ENCODE measurements at regions not wholly inside any gene's neighbourhood (a gene's known extent, or its start where the extent isn't known, plus 50 kb on each side); places are given as distances from the start of the nearest gene placed in this dataset.

DNA sequence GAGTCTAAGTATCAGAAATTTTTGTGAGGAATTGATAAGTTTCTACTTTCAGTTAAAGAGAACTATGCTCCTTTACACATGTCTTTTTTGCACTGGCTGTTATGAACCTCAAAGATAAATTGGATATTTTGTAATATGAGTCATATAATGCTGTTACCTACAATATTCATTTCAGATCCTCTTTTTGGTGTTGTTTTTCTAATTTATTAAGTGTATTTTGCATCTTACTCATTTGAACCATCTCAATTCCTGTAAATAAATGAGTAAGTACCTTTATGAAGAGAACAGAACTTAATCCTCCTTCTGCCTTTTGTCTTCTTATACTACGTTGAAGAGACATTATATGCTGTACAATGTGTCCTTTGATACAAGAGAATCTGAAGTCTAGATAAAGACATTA, 74.4 kb downstream of the ZIC1 start:
- H3K27ac Mint-ChIP-seq: no peak overlapping the region
- Histone ChIP-seq H3K4me3 (ENCODE audit: low read length) (no peak overlapping the region), H3K36me3 (ENCODE audit: insufficient read depth, low read length) (no peaks in the 10 kb centered on the region), H3K4me1 (ENCODE audit: insufficient read depth, low read length) (no peaks in the 10 kb centered on the region), H3K9me3 (ENCODE audit: control insufficient read depth in 1 of 2, insufficient read depth in 1 of 2, low read length in 2 of 2) (no peaks in the 10 kb centered on the region), H3K27me3 (ENCODE audit: control insufficient read depth in 1 of 2, insufficient read depth in 2 of 2, low read length in 2 of 2) (no peaks in the 10 kb centered on the region), H3K27ac (ENCODE audit: low read depth in 1 of 2, low read length in 2 of 2) (no peak overlapping the region)
- no peak for ATAC-seq (ENCODE audit: poor library complexity)
- H3K9me3 Mint-ChIP-seq: peaks cover 6% of the 10 kb centered on the region
- DNase-seq: no peak
- H3K4me3 Mint-ChIP-seq: no peak overlapping the region
- ChIA-PET CTCF (no interaction called here), POLR2A (no interaction called here)
- intact Hi-C loops (cut with DNase I, micrococcal nuclease): no loop called here
- TF ChIP-seq, protein P1, sequence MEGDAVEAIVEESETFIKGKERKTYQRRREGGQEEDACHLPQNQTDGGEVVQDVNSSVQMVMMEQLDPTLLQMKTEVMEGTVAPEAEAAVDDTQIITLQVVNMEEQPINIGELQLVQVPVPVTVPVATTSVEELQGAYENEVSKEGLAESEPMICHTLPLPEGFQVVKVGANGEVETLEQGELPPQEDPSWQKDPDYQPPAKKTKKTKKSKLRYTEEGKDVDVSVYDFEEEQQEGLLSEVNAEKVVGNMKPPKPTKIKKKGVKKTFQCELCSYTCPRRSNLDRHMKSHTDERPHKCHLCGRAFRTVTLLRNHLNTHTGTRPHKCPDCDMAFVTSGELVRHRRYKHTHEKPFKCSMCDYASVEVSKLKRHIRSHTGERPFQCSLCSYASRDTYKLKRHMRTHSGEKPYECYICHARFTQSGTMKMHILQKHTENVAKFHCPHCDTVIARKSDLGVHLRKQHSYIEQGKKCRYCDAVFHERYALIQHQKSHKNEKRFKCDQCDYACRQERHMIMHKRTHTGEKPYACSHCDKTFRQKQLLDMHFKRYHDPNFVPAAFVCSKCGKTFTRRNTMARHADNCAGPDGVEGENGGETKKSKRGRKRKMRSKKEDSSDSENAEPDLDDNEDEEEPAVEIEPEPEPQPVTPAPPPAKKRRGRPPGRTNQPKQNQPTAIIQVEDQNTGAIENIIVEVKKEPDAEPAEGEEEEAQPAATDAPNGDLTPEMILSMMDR (IDR thresholded peaks at IDR 0.05): no peak
- no peaks in the 10 kb centered on the region for H3K4me1 Mint-ChIP-seq (ENCODE audit: low read depth)
- H3K27me3 Mint-ChIP-seq: no peaks in the 10 kb centered on the region
- H3K36me3 Mint-ChIP-seq (ENCODE audit: low read depth): no peaks in the 10 kb centered on the region

DNA sequence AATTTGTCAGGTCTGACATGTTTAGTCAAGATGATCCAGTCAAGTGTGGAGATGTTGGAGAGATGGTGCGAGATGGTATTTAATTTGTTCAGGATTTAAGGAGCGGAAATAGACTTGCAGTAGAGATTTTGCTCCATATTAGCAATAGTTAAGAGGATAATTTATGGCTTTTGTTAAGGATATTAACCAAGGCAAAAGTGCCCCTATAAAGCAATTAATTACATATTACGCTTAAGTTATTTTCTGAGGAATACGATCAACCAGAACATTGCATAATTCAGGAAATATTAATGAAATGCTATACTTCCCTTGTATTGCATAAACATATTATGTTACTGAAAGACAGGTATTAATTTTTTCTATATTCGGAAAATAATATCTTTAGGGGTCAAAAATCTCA, 83.9 kb downstream of the ZIC1 start:
- intact Hi-C loops (cut with DNase I, micrococcal nuclease): no loop called here
- POLR2A ChIA-PET: no interaction called here
- Histone ChIP-seq H3K4me3 (ENCODE audit: low read length) (no peak overlapping the region), H3K4me1 (ENCODE audit: insufficient read depth, low read length) (no peaks in the 10 kb centered on the region), H3K27me3 (ENCODE audit: control insufficient read depth in 1 of 2, insufficient read depth in 2 of 2, low read length in 2 of 2) (no peaks in the 10 kb centered on the region), H3K36me3 (ENCODE audit: insufficient read depth, low read length) (no peaks in the 10 kb centered on the region), H3K9me3 (ENCODE audit: control insufficient read depth in 1 of 2, insufficient read depth in 1 of 2, low read length in 2 of 2) (peaks cover 0 to 3% of the 10 kb centered on the region in 2 experiments), H3K27ac (ENCODE audit: low read depth in 1 of 2, low read length in 2 of 2) (no peak overlapping the region)
- no peaks in the 10 kb centered on the region for H3K9me3 Mint-ChIP-seq
- CTCF ChIA-PET: no interaction called here
- DNase-seq (no peak), ATAC-seq (ENCODE audit: poor library complexity) (no peak)
- TF ChIP-seq, protein P1 (IDR thresholded peaks at IDR 0.05): no peak
- no peaks in the 10 kb centered on the region for H3K36me3 Mint-ChIP-seq (ENCODE audit: low read depth)
- no peak overlapping the region for H3K27ac Mint-ChIP-seq
- no peak overlapping the region for H3K4me3 Mint-ChIP-seq
- no peaks in the 10 kb centered on the region for H3K4me1 Mint-ChIP-seq (ENCODE audit: low read depth)
- H3K27me3 Mint-ChIP-seq: no peaks in the 10 kb centered on the region

DNA sequence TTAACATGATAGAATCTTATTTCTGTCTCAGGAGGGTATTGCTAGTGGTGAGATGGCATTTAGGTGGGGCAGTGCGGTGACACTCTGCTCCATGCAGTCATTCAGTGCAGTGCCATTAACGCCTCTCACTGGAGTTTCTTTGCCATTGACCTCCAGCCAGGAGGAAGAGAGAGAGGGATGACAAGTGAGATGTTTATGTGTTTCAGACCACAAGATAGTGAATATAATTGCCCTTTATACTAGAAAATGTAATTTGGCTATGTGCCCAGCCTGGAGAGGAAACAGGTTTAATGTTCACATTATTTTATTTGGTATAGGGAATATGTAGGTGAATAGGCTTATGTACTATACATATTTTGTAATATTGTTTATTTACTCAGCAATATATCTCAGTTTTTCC, 84.5 kb downstream of the ZIC1 start:
- Mint-ChIP-seq H3K4me3 (no peak overlapping the region), H3K27ac (no peak overlapping the region), H3K36me3 (ENCODE audit: low read depth) (no peaks in the 10 kb centered on the region), H3K9me3 (no peaks in the 10 kb centered on the region), H3K4me1 (ENCODE audit: low read depth) (no peaks in the 10 kb centered on the region), H3K27me3 (no peaks in the 10 kb centered on the region)
- H3K27me3 ChIP-seq (ENCODE audit: control insufficient read depth in 1 of 2, insufficient read depth in 2 of 2, low read length in 2 of 2): no peaks in the 10 kb centered on the region
- peaks cover 0 to 3% of the 10 kb centered on the region in 2 experiments for H3K9me3 ChIP-seq (ENCODE audit: control insufficient read depth in 1 of 2, insufficient read depth in 1 of 2, low read length in 2 of 2)
- TF ChIP-seq, protein P1 (IDR thresholded peaks at IDR 0.05): no peak
- intact Hi-C loops (cut with DNase I, micrococcal nuclease): no loop called here
- ATAC-seq (ENCODE audit: poor library complexity): no peak
- no peaks in the 10 kb centered on the region for H3K4me1 ChIP-seq (ENCODE audit: insufficient read depth, low read length)
- no peak for DNase-seq
- no peaks in the 10 kb centered on the region for H3K36me3 ChIP-seq (ENCODE audit: insufficient read depth, low read length)
- H3K4me3 ChIP-seq (ENCODE audit: low read length): no peak overlapping the region
- CTCF ChIA-PET: no interaction called here
- no peak overlapping the region for H3K27ac ChIP-seq (ENCODE audit: low read depth in 1 of 2, low read length in 2 of 2)
- POLR2A ChIA-PET: no interaction called here

Data from CD4-positive, alpha-beta T cell (primary cell).